ENCODE measurements at regions not wholly inside any gene's neighbourhood (a gene's known extent, or its start where the extent isn't known, plus 50 kb on each side); places are given as distances from the start of the nearest gene placed in this dataset.

GRCh38 chr21:14869984-14870852 lies 194.6 kb downstream of the NRIP1 start:
- no peak for DNase-seq

- DNase-seq: no peak
These were observed 197.7 kb downstream of the NRIP1 start for GRCh38 chr21:14866859-14867765.

GRCh38 chr21:14864211-14865021 lies 200.4 kb downstream of the NRIP1 start:
- DNase-seq: peak; percentile 23

- no peak for DNase-seq
These were observed 201.0 kb downstream of the NRIP1 start for GRCh38 chr21:14863745-14864210.

GRCh38 chr21:14862794-14863720 lies 201.7 kb downstream of the NRIP1 start:
- no peak for DNase-seq

GRCh38 chr21:14858311-14858710 lies 206.5 kb downstream of the NRIP1 start:
- no peak for DNase-seq

- no peak for DNase-seq
These were observed 207.3 kb downstream of the NRIP1 start for GRCh38 chr21:14857529-14857928.

GRCh38 chr21:14850394-14850793 lies 214.4 kb downstream of the NRIP1 start:
- DNase-seq: no peak

- DNase-seq: no peak
These were observed 218.2 kb downstream of the NRIP1 start for GRCh38 chr21:14846621-14847020.

- no peak for DNase-seq
These were observed 220.8 kb downstream of the NRIP1 start for GRCh38 chr21:14844001-14844400.

GRCh38 chr21:14842601-14843000 lies 222.2 kb downstream of the NRIP1 start:
- no peak for DNase-seq

GRCh38 chr21:14841511-14842472 lies 223.0 kb downstream of the NRIP1 start:
- DNase-seq: no peak

GRCh38 chr21:14838400-14838799 lies 226.4 kb downstream of the NRIP1 start:
- DNase-seq: no peak

- no peak for DNase-seq
These were observed 227.8 kb downstream of the NRIP1 start for GRCh38 chr21:14836950-14837349.

GRCh38 chr21:14833666-14834351 lies 231.0 kb downstream of the NRIP1 start:
- DNase-seq: no peak

- DNase-seq: no peak
These were observed 231.6 kb downstream of the NRIP1 start for GRCh38 chr21:14833241-14833640.

GRCh38 chr21:14830307-14830706 lies 234.5 kb downstream of the NRIP1 start:
- DNase-seq: no peak

GRCh38 chr21:14829685-14830084 lies 235.1 kb downstream of the NRIP1 start:
- no peak for DNase-seq

- DNase-seq: no peak
These were observed 237.3 kb downstream of the NRIP1 start for GRCh38 chr21:14827468-14827867.

- DNase-seq: no peak
These were observed 238.2 kb downstream of the NRIP1 start for GRCh38 chr21:14826630-14827029.
